GM18511 (cell line): ENCODE measurements at regions not wholly inside any gene's neighbourhood (a gene's known extent, or its start where the extent isn't known, plus 50 kb on each side); places are given as distances from the start of the nearest gene placed in this dataset.
"Not testable (repeated sequence)": the region's sequence is repeated elsewhere in the genome, so short reads cannot be mapped to it uniquely, and the experiment has no call there.

Experiments
- ATAC-seq: cut with Tn5 transposase; IDR thresholded peaks from one replicate; pipeline ENCODE4 v1.9.1; 2021; ENCODE audit warnings: mild to moderate bottlenecking, moderate library complexity; ENCODE audit not compliant: unreplicated experiment

DNA sequence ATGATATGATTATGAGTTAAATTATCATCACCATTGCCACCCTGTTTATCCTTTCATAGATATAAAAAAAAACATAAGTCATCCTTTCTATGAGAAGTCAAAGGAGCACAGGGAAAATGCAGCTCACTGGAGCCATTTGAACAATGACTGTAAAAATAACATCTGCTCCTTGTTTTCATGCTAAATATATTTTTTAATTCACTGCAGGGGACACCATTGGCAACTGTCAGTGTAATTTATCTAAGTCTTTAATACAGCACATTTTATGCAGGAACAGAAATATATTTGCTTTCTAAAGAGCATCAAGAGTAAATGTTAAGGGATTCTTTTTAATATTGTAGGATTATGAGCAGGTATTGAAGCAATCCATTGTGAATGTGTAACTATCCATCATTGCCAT lies 371.3 kb downstream of the ZBBX start:
- no peak for ATAC-seq

DNA sequence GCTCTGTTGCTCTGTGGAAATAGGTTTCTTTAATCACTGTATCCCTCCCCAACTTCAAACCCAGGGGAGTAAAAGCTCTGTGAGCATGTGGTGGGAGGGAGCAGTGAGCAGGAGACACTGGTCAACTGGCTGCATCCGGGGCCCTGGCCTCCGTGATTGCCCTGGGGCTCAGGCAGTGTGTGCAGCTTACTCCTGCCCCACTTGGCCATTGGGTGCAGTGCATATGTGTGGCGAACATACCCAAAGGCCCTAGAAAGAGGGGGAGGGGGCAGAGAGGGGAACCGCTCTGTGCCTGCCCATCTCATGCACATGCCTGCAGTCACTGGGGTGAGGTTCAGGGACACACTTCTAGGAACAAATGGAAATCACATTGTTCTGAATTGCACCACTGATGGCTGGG lies 378.7 kb downstream of the ZBBX start:
- no peak for ATAC-seq

DNA sequence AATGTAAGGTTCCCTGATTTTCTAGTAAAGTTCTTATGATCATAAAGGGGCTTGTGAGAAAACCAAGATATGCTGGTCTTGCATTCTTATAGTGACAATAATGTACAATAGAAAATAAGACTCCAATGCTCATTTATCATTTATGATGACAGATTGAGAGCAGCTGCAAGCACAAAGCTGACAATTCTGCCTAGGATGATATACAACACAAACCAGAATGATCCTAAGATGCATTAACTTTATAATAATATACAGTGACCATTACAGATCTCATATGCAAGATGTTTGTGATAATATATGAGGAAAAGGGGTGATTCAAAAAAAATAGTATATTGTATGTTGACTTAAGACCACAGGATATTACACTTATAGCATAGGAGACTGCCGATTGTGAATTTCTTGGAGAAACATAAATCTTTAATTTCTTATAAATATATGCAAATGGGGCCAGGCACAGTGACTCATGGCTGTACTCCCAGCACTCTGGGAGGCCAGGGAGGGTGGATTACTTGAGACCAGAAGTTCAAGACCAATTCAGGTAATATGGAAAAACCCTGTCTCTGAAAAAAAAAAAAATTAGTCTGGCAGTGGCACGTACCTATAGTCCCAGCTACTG lies 387.0 kb downstream of the ZBBX start:
- ATAC-seq = no peak

GRCh38 chr3:166986000-166986399 lies 394.1 kb downstream of the ZBBX start:
- ATAC-seq = no peak

GRCh38 chr3:166975796-166976195 lies 404.3 kb downstream of the ZBBX start:
- ATAC-seq = not testable (repeated sequence)

- ATAC-seq = not testable (repeated sequence)
These were observed 412.4 kb downstream of the ZBBX start for GRCh38 chr3:166967714-166968113.

DNA sequence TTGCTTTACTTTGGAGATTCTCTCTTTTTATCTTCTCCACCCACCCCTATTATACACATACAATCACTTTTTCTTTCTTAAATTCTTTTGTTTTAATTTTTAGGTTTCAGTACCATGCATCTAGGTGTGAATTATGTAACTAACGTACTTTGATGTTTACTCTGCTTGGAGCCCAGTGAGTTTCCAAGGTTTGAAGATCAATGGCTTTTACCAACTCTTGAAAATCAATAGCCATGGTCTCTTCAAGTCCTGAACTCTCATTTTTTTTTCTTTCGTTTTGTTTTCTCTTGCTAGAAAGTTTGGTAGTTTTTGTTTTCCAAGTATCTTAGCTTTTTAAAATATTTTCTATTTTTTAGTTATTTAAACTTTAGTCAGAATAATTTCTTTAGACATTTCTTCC lies 417.2 kb downstream of the ZBBX start:
- ATAC-seq = no peak

DNA sequence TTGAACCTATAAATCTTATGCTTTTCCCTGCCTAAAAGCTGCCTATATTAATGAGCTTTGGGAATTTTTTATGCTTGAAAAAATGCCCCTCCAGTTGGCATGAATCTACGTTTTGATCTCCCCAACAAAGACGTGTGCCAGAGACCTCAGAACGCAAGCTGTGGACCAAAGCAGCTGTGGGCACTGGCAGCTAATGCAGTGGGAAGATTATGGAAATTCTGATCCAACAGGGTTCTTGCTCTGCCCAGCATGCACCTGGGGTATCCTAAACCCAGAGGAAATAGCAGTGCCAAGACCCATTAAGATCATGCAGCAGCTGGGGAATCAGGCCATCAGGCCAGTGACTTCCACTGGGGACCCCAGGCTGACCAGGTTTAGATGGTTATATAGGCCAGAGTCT lies 423.0 kb downstream of the ZBBX start:
- ATAC-seq = no peak

DNA sequence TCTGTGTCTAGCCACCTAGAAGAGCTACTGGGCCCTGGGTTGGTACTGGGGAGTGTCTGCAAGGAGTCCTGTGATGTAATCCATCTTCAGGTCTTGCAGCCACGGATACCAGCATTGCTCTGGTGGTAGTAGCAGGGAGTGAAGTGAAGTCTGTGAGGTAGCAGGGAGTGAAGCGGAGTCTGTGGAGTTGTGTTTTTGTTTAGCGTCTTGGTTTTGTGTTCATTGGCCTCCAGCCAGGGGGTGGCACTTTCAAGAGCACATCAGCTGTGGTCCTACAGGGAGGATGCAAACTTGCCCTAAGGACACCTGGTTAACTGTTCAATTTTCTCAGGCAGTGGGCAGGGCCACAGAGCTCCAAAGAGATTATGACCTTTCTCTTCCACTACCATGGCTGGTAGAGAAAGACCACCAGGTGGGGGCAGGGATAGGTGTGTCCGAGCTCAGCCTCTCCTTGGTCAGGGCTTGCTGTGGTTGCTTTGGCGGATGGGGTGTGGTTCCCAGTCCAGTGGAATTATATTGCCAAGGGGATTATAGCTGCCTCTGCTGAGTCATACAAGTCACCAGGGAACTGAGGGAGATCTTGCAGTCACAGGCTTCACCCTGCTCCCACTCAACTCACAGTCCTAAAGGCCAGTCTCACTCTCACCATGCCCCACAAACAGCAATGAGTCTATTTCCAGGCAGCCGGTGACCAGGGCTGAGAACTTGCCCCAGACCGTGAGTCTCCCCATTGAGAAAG lies 424.7 kb downstream of the ZBBX start:
- ATAC-seq = no peak

DNA sequence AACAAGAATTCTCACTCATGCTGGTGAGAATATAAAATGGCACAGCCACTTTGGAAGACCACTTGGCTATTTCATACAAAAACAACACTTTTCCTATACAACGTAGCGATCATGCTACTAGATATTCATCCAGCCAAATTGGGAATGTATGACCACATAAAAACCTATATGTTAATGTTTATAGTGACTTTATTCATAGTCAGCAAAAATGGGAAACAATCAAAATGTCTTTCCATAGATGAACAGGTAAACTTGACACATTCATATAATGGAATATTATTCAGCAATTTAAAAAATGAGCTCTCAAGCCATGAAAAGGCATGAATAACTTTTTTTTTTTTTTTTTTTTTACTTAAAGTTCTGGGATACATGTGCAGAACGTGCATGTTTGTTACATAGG lies 445.2 kb downstream of the ZBBX start:
- no peak for ATAC-seq

- ATAC-seq = no peak
These were observed 462.7 kb downstream of the ZBBX start for GRCh38 chr3:166917437-166917836.

GRCh38 chr3:166902374-166902773 lies 477.7 kb downstream of the ZBBX start:
- ATAC-seq = no peak

GRCh38 chr3:166900866-166901577 lies 479.1 kb downstream of the ZBBX start:
- no peak for ATAC-seq

DNA sequence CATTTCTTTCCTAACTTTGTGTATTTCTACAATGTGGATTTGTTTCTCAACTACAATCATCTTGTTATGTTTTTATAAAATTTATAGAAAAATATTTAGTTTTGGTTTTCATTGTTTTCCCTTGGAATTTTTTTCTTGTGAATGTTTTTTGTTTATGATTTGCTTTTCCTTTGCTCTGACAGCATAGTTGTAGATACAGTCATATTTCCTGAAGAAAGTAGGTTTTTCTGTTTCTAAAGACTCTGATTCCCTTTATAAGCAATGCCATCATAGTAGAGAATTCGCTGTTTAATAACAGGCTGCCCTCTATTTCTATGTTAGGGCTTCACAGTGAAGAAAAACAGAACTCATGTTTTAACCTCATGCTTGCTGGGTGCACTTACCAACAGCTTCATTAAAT lies 482.3 kb downstream of the ZBBX start:
- no peak for ATAC-seq

- no peak for ATAC-seq
These were observed 490.9 kb downstream of the ZBBX start for GRCh38 chr3:166889241-166889640.

- ATAC-seq = no peak
These were observed 500.4 kb downstream of the ZBBX start for GRCh38 chr3:166879661-166880060.

- ATAC-seq = no peak
These were observed 502.1 kb downstream of the ZBBX start for GRCh38 chr3:166877971-166878370.

- no peak for ATAC-seq
These were observed 515.3 kb downstream of the ZBBX start for GRCh38 chr3:166864473-166865467.

GRCh38 chr3:166860217-166860616 lies 519.9 kb downstream of the ZBBX start:
- ATAC-seq = no peak

DNA sequence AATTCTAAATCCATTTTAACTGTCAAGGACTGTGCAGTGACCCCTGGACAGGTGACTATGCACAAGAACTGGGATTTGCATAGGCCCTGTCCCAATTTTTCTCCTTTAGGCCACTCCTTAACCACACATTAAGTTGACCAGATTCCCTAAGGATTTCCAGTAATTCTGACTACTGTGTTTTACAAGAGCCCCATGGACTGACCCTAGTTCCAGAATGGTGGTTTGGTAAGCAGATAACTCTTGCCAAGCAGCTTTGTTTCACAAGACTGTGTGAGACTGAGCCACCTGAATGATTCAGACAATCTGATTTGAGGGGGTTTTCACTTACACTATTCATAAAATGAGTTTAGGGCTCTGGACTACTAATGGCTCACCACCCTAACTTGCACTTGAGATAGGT lies 535.8 kb downstream of the ZBBX start:
- ATAC-seq = no peak

DNA sequence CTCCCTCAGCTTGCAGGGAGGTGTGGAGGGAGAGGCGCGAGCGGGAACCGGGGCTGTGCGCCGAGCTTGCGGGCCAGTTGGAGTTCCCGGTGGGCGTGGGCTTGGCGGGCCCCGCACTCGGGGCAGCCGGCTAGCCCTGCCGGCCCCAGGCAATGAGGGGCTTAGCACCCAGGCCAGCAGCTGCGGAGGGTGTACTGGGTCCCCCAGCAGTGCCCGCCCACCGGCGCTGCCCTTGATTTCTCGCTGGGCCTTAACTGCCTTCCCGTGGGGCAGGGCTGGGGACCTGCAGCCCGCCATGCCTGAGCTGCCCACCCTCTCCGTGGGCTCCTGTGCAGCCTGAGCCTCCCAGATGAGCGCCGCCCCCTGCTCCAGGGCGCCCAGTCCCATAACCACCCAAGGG lies 537.3 kb downstream of the ZBBX start:
- not testable (repeated sequence) for ATAC-seq
